Breast epithelium (tissue), 4 donors: ENCODE measurements at regions not wholly inside any gene's neighbourhood (a gene's known extent, or its start where the extent isn't known, plus 50 kb on each side); places are given as distances from the start of the nearest gene placed in this dataset.

Experiments used
- DNase-seq, 2 donors: peaks; one replicate each; pipeline ENCODE4 v3.0.0-alpha.2; 2019; ENCODE audit warnings: low spot score in 2 of 2
- H3K27ac ChIP-seq, 2 donors: fragments of 200-600 bp; sonication (generic) in 1 of 2; one replicate each; pipeline ENCODE4 v1.5.1; 2016 to 2019; ENCODE audit warnings: mild to moderate bottlenecking in 1 of 2
- H3K27me3 ChIP-seq, 2 donors: fragments of 200-600 bp; sonication (generic) in 1 of 2; one replicate each; pipeline versions ENCODE4 v1.5.1 to v1.6.0; 2017 to 2019; ENCODE audit warnings: control low read depth in 1 of 2, mild to moderate bottlenecking in 1 of 2
- H3K36me3 ChIP-seq: fragments of 200-600 bp; one replicate; pipeline ENCODE4 v1.5.1; 2019
- H3K4me1 ChIP-seq, 2 donors: fragments of 200-600 bp; sonication (generic); one replicate each; pipeline ENCODE4 v1.5.1; 2016 to 2019; ENCODE audit warnings: control low read depth in 1 of 2
- H3K4me3 ChIP-seq, 3 donors: fragments of 200-600 bp; sonication (generic); 1 replicate in 2 of 3; 2 replicates in 1 of 3; pipeline ENCODE4 v1.5.1; 2016 to 2019; ENCODE audit warnings: mild to moderate bottlenecking in 3 of 3, moderate library complexity in 2 of 3
- H3K9me3 ChIP-seq, 2 donors: fragments of 200-600 bp; sonication (generic) in 1 of 2; one replicate each; pipeline ENCODE4 v1.5.1; 2016 to 2019; ENCODE audit warnings: control low read depth in 1 of 2
- CTCF ChIP-seq, 3 donors: fragments of 450-650 bp; IDR thresholded peaks; one replicate each; pipeline ENCODE4 v1.5.1; 2016 to 2017; ENCODE audit warnings: antibody characterized with exemption in 3 of 3, mild to moderate bottlenecking in 3 of 3, moderate library complexity in 3 of 3
- POLR2A ChIP-seq: fragments of 450-650 bp; IDR thresholded peaks from one replicate; pipeline ENCODE4 v1.6.1; 2016; ENCODE audit warnings: antibody characterized with exemption, mild to moderate bottlenecking, moderate library complexity
- POLR2AphosphoS5 ChIP-seq, 3 donors: sonication (generic); formaldehyde crosslinking; IDR thresholded peaks; one replicate each; pipeline ENCODE4 v1.6.1; 2017; ENCODE audit warnings: antibody characterized with exemption in 3 of 3
- intact Hi-C: fragments of 100-400 bp; cut with DNase I; formaldehyde crosslinking; loops from one replicate; pipeline ENCODE4 v1.15.1; 2023; ENCODE audit warnings: low total_unique reads

DNA sequence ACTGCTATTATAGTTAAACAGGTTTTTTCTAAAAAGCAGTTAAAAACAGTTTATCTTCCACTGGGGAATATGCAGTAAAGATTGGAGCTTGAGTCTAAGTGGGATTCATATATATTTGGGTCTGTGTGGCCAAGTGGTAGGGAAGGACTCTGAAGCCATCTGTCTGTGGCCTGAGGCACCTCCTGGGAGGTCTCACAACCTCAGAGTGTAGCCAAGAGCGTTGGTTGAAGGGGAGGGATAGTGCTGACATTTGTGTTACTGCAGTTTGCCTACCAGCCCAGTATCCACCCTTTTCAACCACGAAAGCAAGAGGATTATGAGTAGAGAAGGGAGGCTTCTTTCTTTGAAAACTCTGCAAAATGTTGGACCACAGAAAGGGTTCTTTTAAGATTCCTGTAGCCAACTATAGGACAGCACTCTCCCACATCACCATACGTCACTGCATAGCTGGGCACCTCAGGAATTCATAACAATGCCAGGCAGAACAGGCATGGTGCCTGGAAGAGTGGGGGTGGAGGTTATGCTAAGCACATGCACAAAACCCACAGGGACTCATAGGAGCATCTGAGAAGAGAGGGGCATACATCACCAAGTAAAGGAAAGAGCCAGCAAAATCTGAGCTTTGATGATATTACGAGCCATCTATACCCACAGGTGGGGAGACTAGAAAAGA is 90.5 kb upstream of the HEY2 start:
- intact Hi-C loops: no loop called here
- no peaks in the 10 kb centered on the region for H3K9me3 ChIP-seq
- H3K27ac ChIP-seq: no peak overlapping the region
- H3K36me3 ChIP-seq: no peaks in the 10 kb centered on the region
- no peaks in the 10 kb centered on the region for H3K4me1 ChIP-seq
- no peaks in the 10 kb centered on the region for H3K27me3 ChIP-seq
- no peak for TF ChIP-seq CTCF (IDR thresholded peaks at IDR 0.05)
- no peak for TF ChIP-seq POLR2A
- TF ChIP-seq POLR2AphosphoS5 (IDR thresholded peaks at IDR 0.05): no peak
- H3K4me3 ChIP-seq: no peak overlapping the region
- peak in 1 of 2 donors; percentile 34 for DNase-seq

DNA sequence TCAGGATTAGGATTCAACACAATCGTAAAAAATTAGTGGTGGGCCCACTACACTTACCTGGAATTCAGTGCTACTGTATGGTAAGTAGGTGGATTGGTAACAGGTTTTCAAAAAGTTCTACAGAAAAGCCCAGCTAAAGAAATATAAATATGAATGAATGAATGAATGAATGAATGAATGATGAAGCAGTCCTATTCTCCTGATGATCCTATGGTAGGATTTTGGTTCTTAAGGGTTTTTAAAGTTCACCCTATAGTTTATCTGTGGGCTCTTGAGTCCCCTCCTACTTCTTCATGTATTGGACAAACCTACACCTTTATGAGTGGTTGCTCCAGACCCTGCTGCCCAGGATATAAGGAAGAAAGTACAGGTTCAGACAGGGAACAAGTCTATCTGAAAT is 89.5 kb upstream of the HEY2 start:
- Histone ChIP-seq H3K9me3 (no peaks in the 10 kb centered on the region), H3K27me3 (no peaks in the 10 kb centered on the region), H3K27ac (no peak overlapping the region), H3K4me3 (no peak overlapping the region), H3K4me1 (no peaks in the 10 kb centered on the region), H3K36me3 (no peaks in the 10 kb centered on the region)
- DNase-seq: no peak
- intact Hi-C loops: no loop called here
- TF ChIP-seq CTCF (IDR thresholded peaks at IDR 0.05) (no peak), POLR2AphosphoS5 (IDR thresholded peaks at IDR 0.05) (no peak), POLR2A (no peak)

DNA sequence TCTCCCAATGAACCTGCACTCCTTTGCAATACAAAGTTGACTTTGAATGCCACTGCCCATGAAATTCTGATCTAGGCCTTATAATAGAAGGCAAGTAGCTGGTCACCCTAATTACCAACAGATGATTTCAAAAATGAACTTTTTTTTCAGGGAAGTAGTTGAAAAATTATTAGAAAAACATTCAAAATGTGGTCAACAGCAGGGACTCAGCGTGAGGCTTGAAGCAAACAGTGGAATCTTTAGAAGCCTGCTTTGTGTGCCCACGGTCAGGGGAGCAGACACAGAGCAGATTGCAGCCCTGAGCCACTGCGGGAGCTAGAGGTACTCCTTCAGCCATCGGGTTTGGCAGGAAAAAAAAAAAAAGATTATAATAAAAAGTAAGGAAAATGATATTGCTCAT is 87.1 kb upstream of the HEY2 start:
- H3K27ac ChIP-seq: no peak overlapping the region
- H3K9me3 ChIP-seq: no peaks in the 10 kb centered on the region
- no peaks in the 10 kb centered on the region for H3K36me3 ChIP-seq
- intact Hi-C loops: no loop called here
- no peak for TF ChIP-seq POLR2AphosphoS5 (IDR thresholded peaks at IDR 0.05)
- TF ChIP-seq CTCF (IDR thresholded peaks at IDR 0.05): no peak
- no peak for TF ChIP-seq POLR2A
- no peaks in the 10 kb centered on the region for H3K4me1 ChIP-seq
- no peaks in the 10 kb centered on the region for H3K27me3 ChIP-seq
- no peak overlapping the region for H3K4me3 ChIP-seq
- no peak for DNase-seq

- intact Hi-C loops: no loop called here
These were observed 84.1 kb upstream of the HEY2 start for GRCh38 chr6:125665295-125665814.

More at GRCh38 chr6:125665295-125665814, 84.1 kb upstream of the HEY2 start:
- no peak overlapping the region for H3K27ac ChIP-seq
- no peaks in the 10 kb centered on the region for H3K9me3 ChIP-seq
- TF ChIP-seq POLR2A (no peak), POLR2AphosphoS5 (IDR thresholded peaks at IDR 0.05) (no peak), CTCF (IDR thresholded peaks at IDR 0.05) (no peak)
- no peak overlapping the region for H3K4me3 ChIP-seq
- no peaks in the 10 kb centered on the region for H3K27me3 ChIP-seq
- H3K4me1 ChIP-seq: no peaks in the 10 kb centered on the region
- DNase-seq: no peak
- no peaks in the 10 kb centered on the region for H3K36me3 ChIP-seq
